Progenitor cell of endocrine pancreas (in vitro differentiated cells): ENCODE measurements at regions not wholly inside any gene's neighbourhood (a gene's known extent, or its start where the extent isn't known, plus 50 kb on each side); places are given as distances from the start of the nearest gene placed in this dataset.
A peak's percentile ranks its signal among the peaks of the same experiment; 100 is the strongest.
"Not testable (repeated sequence)": the region's sequence is repeated elsewhere in the genome, so short reads cannot be mapped to it uniquely, and the experiment has no call there.

ENCODE experiments used
- DNase-seq: peaks from one replicate; pipeline ENCODE4 v3.0.0; 2021; ENCODE audit warnings: low spot score; ENCODE audit not compliant: unreplicated experiment
- H3K27ac Mint-ChIP-seq: 2 replicates; pipeline ENCODE4 v1.8.0; 2021; ENCODE audit warnings: mild to moderate bottlenecking, moderate library complexity, mixed read lengths
- H3K27me3 Mint-ChIP-seq: 2 replicates; pipeline ENCODE4 v1.8.0; 2021; ENCODE audit warnings: mixed read lengths
- H3K36me3 Mint-ChIP-seq: 2 replicates; pipeline ENCODE4 v1.8.0; 2022; ENCODE audit warnings: mixed read lengths; ENCODE audit not compliant: insufficient read depth
- H3K4me1 Mint-ChIP-seq: 2 replicates; pipeline ENCODE4 v1.8.0; 2021; ENCODE audit warnings: low read depth, mixed read lengths
- H3K4me3 Mint-ChIP-seq: 2 replicates; pipeline ENCODE4 v1.8.0; 2021; ENCODE audit warnings: low read depth, mild to moderate bottlenecking, moderate library complexity, mixed read lengths
- H3K9me3 Mint-ChIP-seq: 2 replicates; pipeline ENCODE4 v1.8.0; 2021; ENCODE audit warnings: low read depth, mixed read lengths
- TF ChIP-seq, protein P1 (sequence below): fragments of 200-600 bp; sonication (generic); IDR thresholded peaks from one replicate; pipeline ENCODE4 v1.5.0; 2021; ENCODE audit warnings: antibody characterized with exemption, mild to moderate bottlenecking; ENCODE audit not compliant: unreplicated experiment

DNA sequence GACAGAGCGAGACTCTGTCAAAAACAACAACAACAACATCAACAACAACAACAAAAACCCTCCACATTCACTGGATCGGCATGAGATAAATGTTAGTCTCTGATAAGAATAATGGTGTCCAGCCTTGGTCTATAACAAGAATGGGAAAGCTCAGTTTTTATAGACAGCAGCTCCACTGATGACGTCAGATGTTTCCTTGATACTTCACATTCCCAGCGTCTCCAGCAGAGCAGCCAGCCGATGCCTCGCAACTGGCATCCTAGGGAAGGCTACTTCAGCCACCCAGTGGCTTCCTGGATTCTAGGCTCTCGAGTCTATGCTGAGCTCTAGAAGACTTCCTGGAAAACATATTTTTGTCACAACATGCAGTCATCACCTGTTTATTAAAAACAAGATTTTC, 271.4 kb upstream of the SMIM21 start:
- Mint-ChIP-seq H3K27ac (no peak overlapping the region), H3K4me3 (no peak overlapping the region), H3K4me1 (no peaks in the 10 kb centered on the region), H3K27me3 (peaks cover 2% of the 10 kb centered on the region), H3K36me3 (no peaks in the 10 kb centered on the region), H3K9me3 (peaks cover 11% of the 10 kb centered on the region)
- TF ChIP-seq, protein P1, sequence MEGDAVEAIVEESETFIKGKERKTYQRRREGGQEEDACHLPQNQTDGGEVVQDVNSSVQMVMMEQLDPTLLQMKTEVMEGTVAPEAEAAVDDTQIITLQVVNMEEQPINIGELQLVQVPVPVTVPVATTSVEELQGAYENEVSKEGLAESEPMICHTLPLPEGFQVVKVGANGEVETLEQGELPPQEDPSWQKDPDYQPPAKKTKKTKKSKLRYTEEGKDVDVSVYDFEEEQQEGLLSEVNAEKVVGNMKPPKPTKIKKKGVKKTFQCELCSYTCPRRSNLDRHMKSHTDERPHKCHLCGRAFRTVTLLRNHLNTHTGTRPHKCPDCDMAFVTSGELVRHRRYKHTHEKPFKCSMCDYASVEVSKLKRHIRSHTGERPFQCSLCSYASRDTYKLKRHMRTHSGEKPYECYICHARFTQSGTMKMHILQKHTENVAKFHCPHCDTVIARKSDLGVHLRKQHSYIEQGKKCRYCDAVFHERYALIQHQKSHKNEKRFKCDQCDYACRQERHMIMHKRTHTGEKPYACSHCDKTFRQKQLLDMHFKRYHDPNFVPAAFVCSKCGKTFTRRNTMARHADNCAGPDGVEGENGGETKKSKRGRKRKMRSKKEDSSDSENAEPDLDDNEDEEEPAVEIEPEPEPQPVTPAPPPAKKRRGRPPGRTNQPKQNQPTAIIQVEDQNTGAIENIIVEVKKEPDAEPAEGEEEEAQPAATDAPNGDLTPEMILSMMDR, result no peak
- no peak for DNase-seq

DNA sequence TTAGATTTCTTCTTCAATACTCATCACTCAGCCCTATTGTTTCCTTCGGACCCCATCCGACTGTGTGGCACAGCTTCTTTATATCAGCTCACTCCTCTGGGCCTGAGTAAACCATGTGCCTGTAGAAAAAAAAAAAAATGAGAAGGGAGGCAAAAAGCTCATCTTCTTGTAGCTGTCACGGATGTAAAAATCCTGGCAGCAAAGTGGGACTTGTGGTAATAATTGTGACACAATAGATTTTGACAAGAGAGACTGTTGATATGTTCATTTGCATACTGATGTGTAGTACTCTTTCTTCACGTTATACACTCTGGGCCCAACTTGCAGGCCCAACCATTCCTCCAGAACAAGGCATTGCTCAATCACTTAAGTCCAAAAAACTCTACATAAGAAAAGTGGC, 270.0 kb upstream of the SMIM21 start:
- TF ChIP-seq, protein P1, result no peak
- no peaks in the 10 kb centered on the region for H3K4me1 Mint-ChIP-seq
- peaks cover 3% of the 10 kb centered on the region for H3K27me3 Mint-ChIP-seq
- H3K36me3 Mint-ChIP-seq, result no peaks in the 10 kb centered on the region
- no peak for DNase-seq
- no peak overlapping the region for H3K4me3 Mint-ChIP-seq
- no peak overlapping the region for H3K27ac Mint-ChIP-seq
- peaks cover 6% of the 10 kb centered on the region for H3K9me3 Mint-ChIP-seq

DNA sequence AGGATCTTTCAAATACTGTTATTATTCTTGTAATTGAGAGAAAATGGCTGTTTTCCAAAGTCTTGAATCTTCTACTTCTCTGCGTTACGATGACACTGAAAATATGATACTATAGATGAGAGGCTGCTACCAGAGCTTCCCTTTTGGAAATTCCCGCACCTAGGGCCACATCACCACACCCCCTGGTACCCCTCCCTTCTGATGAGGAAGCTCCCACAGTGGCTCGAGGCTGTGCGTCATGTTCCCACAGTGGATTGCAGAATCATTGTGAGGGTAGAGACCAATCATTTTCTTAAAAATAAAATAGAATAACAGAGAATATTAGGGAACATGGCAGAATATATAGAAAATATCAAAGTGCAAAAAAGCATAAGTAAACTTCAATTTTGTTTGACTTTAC, 268.9 kb upstream of the SMIM21 start:
- TF ChIP-seq, protein P1, result no peak
- peaks cover 3% of the 10 kb centered on the region for H3K27me3 Mint-ChIP-seq
- H3K36me3 Mint-ChIP-seq, result no peaks in the 10 kb centered on the region
- no peaks in the 10 kb centered on the region for H3K4me1 Mint-ChIP-seq
- H3K4me3 Mint-ChIP-seq, result no peak overlapping the region
- no peaks in the 10 kb centered on the region for H3K9me3 Mint-ChIP-seq
- no peak overlapping the region for H3K27ac Mint-ChIP-seq
- DNase-seq, result no peak

DNA sequence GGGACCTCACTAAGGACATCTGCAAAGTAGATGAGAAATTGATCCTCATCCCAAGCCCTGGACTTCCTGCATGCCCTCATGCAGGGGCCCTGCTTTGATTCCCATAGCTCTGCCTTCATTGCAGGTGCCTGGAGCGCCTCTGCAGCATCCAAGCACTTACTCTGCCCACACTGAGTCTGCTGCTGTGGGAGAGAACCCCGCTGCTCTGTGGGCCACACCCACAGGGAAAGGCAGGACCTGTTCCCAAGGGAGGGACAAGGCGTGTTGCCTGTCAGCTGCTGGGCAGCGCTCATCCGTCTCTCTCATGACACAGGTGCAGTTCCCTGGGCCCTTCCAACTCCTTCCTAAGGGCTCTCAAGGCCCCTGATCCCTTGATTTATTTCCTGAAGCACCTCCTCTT, 266.8 kb upstream of the SMIM21 start:
- TF ChIP-seq, protein P1, result no peak
- no peak overlapping the region for H3K27ac Mint-ChIP-seq
- no peak for DNase-seq
- no peak overlapping the region for H3K4me3 Mint-ChIP-seq
- no peaks in the 10 kb centered on the region for H3K4me1 Mint-ChIP-seq
- H3K27me3 Mint-ChIP-seq, result peaks cover 3% of the 10 kb centered on the region
- no peaks in the 10 kb centered on the region for H3K9me3 Mint-ChIP-seq
- no peaks in the 10 kb centered on the region for H3K36me3 Mint-ChIP-seq

DNA sequence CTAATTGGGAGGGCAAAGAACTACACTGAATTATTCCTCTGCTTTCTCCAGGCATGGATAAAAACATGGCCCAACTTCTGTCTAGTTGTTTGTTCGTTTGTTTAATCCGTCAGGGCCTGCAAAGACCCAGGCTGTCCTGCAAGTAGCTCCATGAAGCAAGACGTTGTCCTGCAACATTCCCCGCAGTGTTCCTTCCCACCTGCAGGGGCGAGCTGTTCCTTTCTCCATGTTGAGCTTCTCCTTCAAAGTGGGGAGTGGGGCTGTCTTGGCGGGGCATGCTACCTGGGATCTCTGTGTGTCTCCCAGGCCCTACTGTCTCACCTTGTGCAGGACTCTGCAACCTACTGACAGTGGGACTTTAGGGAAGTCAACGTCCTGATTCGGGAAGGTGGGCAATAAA, 264.0 kb upstream of the SMIM21 start:
- Mint-ChIP-seq H3K27ac (no peak overlapping the region), H3K9me3 (no peaks in the 10 kb centered on the region), H3K36me3 (no peaks in the 10 kb centered on the region), H3K4me3 (no peak overlapping the region), H3K27me3 (peaks cover 3% of the 10 kb centered on the region), H3K4me1 (no peaks in the 10 kb centered on the region)
- DNase-seq, result no peak
- TF ChIP-seq, protein P1, result peak; percentile 33

DNA sequence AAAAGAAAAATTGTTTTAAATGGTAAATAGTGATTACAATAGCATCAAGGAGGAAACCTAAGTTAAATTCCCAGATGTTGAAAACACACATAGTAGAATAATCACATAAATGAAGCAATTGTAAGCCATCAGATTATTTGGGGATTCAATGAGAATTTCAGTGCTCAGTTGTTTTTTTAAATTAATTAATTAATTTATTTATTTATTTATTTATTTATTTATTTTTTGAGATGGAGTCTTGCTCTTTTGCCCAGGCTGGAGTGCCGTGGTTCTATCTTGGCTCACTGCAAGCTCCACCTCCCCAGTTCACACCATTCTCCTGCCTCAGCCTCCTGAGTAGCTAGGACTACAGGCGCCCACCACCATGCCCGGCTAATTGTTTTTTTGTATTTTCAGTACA, 262.8 kb upstream of the SMIM21 start:
- H3K4me3 Mint-ChIP-seq, DNase-seq, H3K27me3 Mint-ChIP-seq, H3K36me3 Mint-ChIP-seq, H3K27ac Mint-ChIP-seq, H3K4me1 Mint-ChIP-seq, H3K9me3 Mint-ChIP-seq: not testable (repeated sequence)
